ENCODE measurements at regions not wholly inside any gene's neighbourhood (a gene's known extent, or its start where the extent isn't known, plus 50 kb on each side); places are given as distances from the start of the nearest gene placed in this dataset.

- no peak for TF ChIP-seq POLR2A (IDR thresholded peaks at IDR 0.05)
- no peak for TF ChIP-seq CTCF (IDR thresholded peaks at IDR 0.05)
- no peak for TF ChIP-seq EP300 (IDR thresholded peaks at IDR 0.05)
- TF ChIP-seq POLR2AphosphoS5 (IDR thresholded peaks at IDR 0.05) = no peak
These were observed 112.9 kb upstream of the CREB1 start for GRCh38 chr2:207416900-207417299.

Data from upper lobe of left lung (tissue), 4 donors.